H1 (cell line): ENCODE measurements at regions not wholly inside any gene's neighbourhood (a gene's known extent, or its start where the extent isn't known, plus 50 kb on each side); places are given as distances from the start of the nearest gene placed in this dataset.

Experiments used
- BCL11A ChIP-seq, 2 experiments: IDR thresholded peaks; one replicate each; pipeline ENCODE4 v1.6.1; 2011; ENCODE audit warnings: low read depth in 2 of 2, low read length in 2 of 2, mild to moderate bottlenecking in 2 of 2
- EZH2 ChIP-seq: fragments of 200-600 bp; sonication (generic); IDR thresholded peaks from 2 replicates; pipeline ENCODE4 v1.7.1; 2012; ENCODE audit warnings: low read depth, mild to moderate bottlenecking, moderate library complexity, low read length, inconsistent platforms; ENCODE audit not compliant: severe bottlenecking
- POLR2A ChIP-seq, 2 experiments: IDR thresholded peaks; 1 replicate in 1 of 2; 2 replicates in 1 of 2; pipeline ENCODE4 v1.6.1; 2011; ENCODE audit warnings: low read depth in 2 of 2, low read length in 2 of 2, mild to moderate bottlenecking in 2 of 2; ENCODE audit errors: control extremely low read depth in 1 of 2
- RAD21 ChIP-seq, 2 experiments: IDR thresholded peaks in 1 of 2; conservative IDR thresholded peaks in 1 of 2; 2 replicates each; pipeline ENCODE4 v1.6.1; 2011; ENCODE audit warnings: low read depth in 2 of 2, low read length in 2 of 2, improper control_type of control experiment in 1 of 2, inconsistent platforms in 1 of 2, mild to moderate bottlenecking in 1 of 2, moderate library complexity in 1 of 2
- SRF ChIP-seq: IDR thresholded peaks from 2 replicates; pipeline ENCODE4 v1.6.1; 2011; ENCODE audit warnings: mild to moderate bottlenecking, low read depth, low read length, moderate library complexity

DNA sequence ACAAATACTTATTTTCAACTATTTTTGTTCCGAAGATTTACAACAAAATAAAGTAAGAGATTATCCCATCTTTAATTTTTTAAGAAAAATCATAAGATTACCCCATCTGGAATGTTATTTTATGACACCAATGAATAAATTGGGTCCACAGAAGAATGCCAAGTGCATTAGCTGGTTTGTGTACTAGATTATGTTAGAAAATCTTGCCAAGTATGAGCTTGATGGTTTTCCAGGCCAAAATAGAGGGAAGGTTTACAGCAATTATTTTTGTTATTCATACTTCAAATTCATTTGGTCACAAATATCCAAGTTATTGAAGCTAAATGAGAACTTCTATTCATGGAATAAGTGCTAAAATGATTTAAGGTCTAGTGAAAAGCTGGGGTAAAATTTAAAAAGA is 109.4 kb upstream of the DMRTA1 start:
- TF ChIP-seq POLR2A (IDR thresholded peaks at IDR 0.05; ENCODE audit: control extremely low read depth in 1 of 2, low read depth in 2 of 2, low read length in 2 of 2): no peak
- TF ChIP-seq EZH2: no peak
- TF ChIP-seq BCL11A (IDR thresholded peaks at IDR 0.05; ENCODE audit: low read depth in 2 of 2, low read length in 2 of 2): no peak
- no peak for TF ChIP-seq SRF
- TF ChIP-seq RAD21 (IDR thresholded peaks at IDR 0.05 in 1 of 2, conservative IDR thresholded peaks at IDR 0.05 in 1 of 2; ENCODE audit: low read depth in 2 of 2, low read length in 2 of 2): no peak
